WTC11 (cell line): ENCODE measurements at regions not wholly inside any gene's neighbourhood (a gene's known extent, or its start where the extent isn't known, plus 50 kb on each side); places are given as distances from the start of the nearest gene placed in this dataset.

Source experiments
- ATAC-seq: fragments of 200-7000 bp; cut with Tn5 transposase; 2 replicates; pipeline ENCODE4 v1.10.0; 2021; ENCODE audit warnings: mild to moderate bottlenecking, moderate library complexity
- CTCF ChIA-PET: fragments of 300-600 bp; sonication (Branson Sonifier 250); formaldehyde crosslinking; loops from one replicate; lab custom pipeline; 2021; ENCODE audit warnings: antibody characterized with exemption; lab: Charles Lee
- POLR2A ChIA-PET: fragments of 350-600 bp; sonication (Branson Sonifier 250); formaldehyde crosslinking; loops from one replicate; lab custom pipeline; 2021; ENCODE audit warnings: antibody characterized with exemption; lab: Charles Lee
- DNase-seq: peaks from one replicate; pipeline ENCODE4 v3.0.0; 2021; ENCODE audit warnings: low spot score
- H3K27ac Mint-ChIP-seq: 2 replicates; pipeline ENCODE4 v1.8.0; 2021; ENCODE audit warnings: mixed read lengths
- H3K27me3 Mint-ChIP-seq: 2 replicates; pipeline ENCODE4 v1.8.0; 2021; ENCODE audit warnings: low read depth, mild to moderate bottlenecking, moderate library complexity, mixed read lengths
- H3K36me3 Mint-ChIP-seq: 2 replicates; pipeline ENCODE4 v1.8.0; 2021; ENCODE audit warnings: mixed read lengths
- H3K4me1 Mint-ChIP-seq: 2 replicates; pipeline ENCODE4 v1.8.0; 2022; ENCODE audit warnings: mixed read lengths
- H3K4me3 Mint-ChIP-seq: 2 replicates; pipeline ENCODE4 v1.8.0; 2021; ENCODE audit warnings: mild to moderate bottlenecking, moderate library complexity, mixed read lengths
- H3K9me3 Mint-ChIP-seq: 2 replicates; pipeline ENCODE4 v1.8.0; 2021; ENCODE audit warnings: mixed read lengths
- ATF3 ChIP-seq: sonication (generic); formaldehyde crosslinking; conservative IDR thresholded peaks from 2 replicates; pipeline ENCODE4 v1.8.1; 2022; ENCODE audit warnings: mild to moderate bottlenecking, missing genetic modification reagents
- ATF6 ChIP-seq: sonication (generic); formaldehyde crosslinking; IDR thresholded peaks from 2 replicates; pipeline ENCODE4 v1.8.1; 2023; ENCODE audit warnings: mild to moderate bottlenecking, missing genetic modification reagents
- CTCF ChIP-seq: fragments of 200-600 bp; IDR thresholded peaks from 2 replicates; pipeline ENCODE4 v1.8.0; 2022; ENCODE audit warnings: antibody characterized with exemption
- E2F5 ChIP-seq: sonication (generic); formaldehyde crosslinking; IDR thresholded peaks from 2 replicates; pipeline ENCODE4 v1.8.1; 2022; ENCODE audit warnings: mild to moderate bottlenecking, moderate library complexity, missing genetic modification reagents
- ELF4 ChIP-seq: sonication (generic); formaldehyde crosslinking; IDR thresholded peaks from 2 replicates; pipeline ENCODE4 v1.8.1; 2022; ENCODE audit warnings: low read depth, mild to moderate bottlenecking, moderate library complexity, missing genetic modification reagents
- EMX1 ChIP-seq: fragments of 250-450 bp; sonication (Bioruptor Pico); IDR thresholded peaks from 2 replicates; pipeline ENCODE4 v1.8.0; 2021; ENCODE audit warnings: mild to moderate bottlenecking
- ERG ChIP-seq: fragments of 250-450 bp; sonication (Bioruptor Pico); IDR thresholded peaks from 2 replicates; pipeline ENCODE4 v1.8.0; 2021; ENCODE audit warnings: mild to moderate bottlenecking
- FOXJ3 ChIP-seq: sonication (generic); formaldehyde crosslinking; IDR thresholded peaks from 2 replicates; pipeline ENCODE4 v1.9.0; 2021; ENCODE audit warnings: missing genetic modification reagents, mild to moderate bottlenecking, borderline replicate concordance
- FOXP1 ChIP-seq: sonication (generic); formaldehyde crosslinking; IDR thresholded peaks from 2 replicates; pipeline ENCODE4 v1.8.0; 2022; ENCODE audit warnings: missing genetic modification reagents, mild to moderate bottlenecking, moderate library complexity, borderline replicate concordance
- FOXP4 ChIP-seq: sonication (generic); formaldehyde crosslinking; IDR thresholded peaks from 2 replicates; pipeline ENCODE4 v1.8.0; 2022; ENCODE audit warnings: mild to moderate bottlenecking, missing genetic modification reagents
- MAX ChIP-seq: sonication (generic); formaldehyde crosslinking; IDR thresholded peaks from 2 replicates; pipeline ENCODE4 v1.8.0; 2022; ENCODE audit warnings: mild to moderate bottlenecking, missing genetic modification reagents
- MLX ChIP-seq: sonication (generic); formaldehyde crosslinking; IDR thresholded peaks from 2 replicates; pipeline ENCODE4 v1.8.1; 2023; ENCODE audit warnings: mild to moderate bottlenecking, missing genetic modification reagents, moderate library complexity
- MXD4 ChIP-seq: fragments of 250-450 bp; sonication (Bioruptor Pico); IDR thresholded peaks from 2 replicates; pipeline ENCODE4 v1.8.0; 2021; ENCODE audit warnings: mild to moderate bottlenecking, moderate library complexity, borderline replicate concordance
- MYBL2 ChIP-seq: sonication (generic); formaldehyde crosslinking; IDR thresholded peaks from 2 replicates; pipeline ENCODE4 v1.8.1; 2023; ENCODE audit warnings: mild to moderate bottlenecking, moderate library complexity, missing genetic modification reagents
- NR1H2 ChIP-seq: sonication (generic); formaldehyde crosslinking; IDR thresholded peaks from 2 replicates; pipeline ENCODE4 v1.9.0; 2021; ENCODE audit warnings: mild to moderate bottlenecking, moderate library complexity, missing genetic modification reagents
- NR2C2 ChIP-seq: sonication (generic); formaldehyde crosslinking; IDR thresholded peaks from 2 replicates; pipeline ENCODE4 v1.8.0; 2022; ENCODE audit warnings: mild to moderate bottlenecking, missing genetic modification reagents
- OVOL2 ChIP-seq: fragments of 250-450 bp; sonication (Bioruptor Pico); IDR thresholded peaks from 2 replicates; pipeline ENCODE4 v1.9.0; 2021; ENCODE audit warnings: mild to moderate bottlenecking, borderline replicate concordance
- TCF7 ChIP-seq: sonication (generic); formaldehyde crosslinking; IDR thresholded peaks from 2 replicates; pipeline ENCODE4 v1.8.0; 2022; ENCODE audit warnings: mild to moderate bottlenecking, low read depth, missing genetic modification reagents, moderate library complexity
- USF2 ChIP-seq: sonication (generic); formaldehyde crosslinking; IDR thresholded peaks from 2 replicates; pipeline ENCODE4 v1.8.1; 2023; ENCODE audit warnings: mild to moderate bottlenecking, missing genetic modification reagents, moderate library complexity
- ZNF317 ChIP-seq: sonication (generic); formaldehyde crosslinking; IDR thresholded peaks from 2 replicates; pipeline ENCODE4 v1.8.1; 2023; ENCODE audit warnings: low read depth, mild to moderate bottlenecking, moderate library complexity, missing genetic modification reagents, borderline replicate concordance
- ZNF425 ChIP-seq: fragments of 250-450 bp; sonication (Bioruptor Pico); conservative IDR thresholded peaks from 2 replicates; pipeline ENCODE4 v1.9.0; 2021; ENCODE audit warnings: mild to moderate bottlenecking
- ZNF671 ChIP-seq: fragments of 250-450 bp; sonication (Bioruptor Pico); IDR thresholded peaks from 2 replicates; pipeline ENCODE4 v1.8.0; 2021; ENCODE audit warnings: mild to moderate bottlenecking

GRCh38 chr2:66813525-66813924 lies 378.6 kb downstream of the MEIS1 start (continued):
- TF ChIP-seq NR1H2 (CRISPR knock-in tag) = no peak
- TF ChIP-seq, all 79 proteins: peak for 0

- POLR2A ChIA-PET = no interaction called here
- DNase-seq = no peak
- H3K27me3 Mint-ChIP-seq = no peaks in the 10 kb centered on the region
- H3K27ac Mint-ChIP-seq = no peak overlapping the region
- TF ChIP-seq OVOL2 (CRISPR knock-in tag) = no peak
- no peak for TF ChIP-seq CTCF
- no peak for TF ChIP-seq ATF3 (CRISPR knock-in tag)
- no peak for TF ChIP-seq TCF7 (CRISPR knock-in tag)
- no peak for TF ChIP-seq NR2C2
- TF ChIP-seq E2F5 = no peak
- TF ChIP-seq ZNF671 (CRISPR knock-in tag) = no peak
- no peak for TF ChIP-seq ELF4 (CRISPR knock-in tag)
- TF ChIP-seq MYBL2 = no peak
- no peak for TF ChIP-seq ZNF317 (CRISPR knock-in tag)
- TF ChIP-seq MAX (CRISPR knock-in tag) = no peak
- no peak for TF ChIP-seq ERG (CRISPR knock-in tag)
- TF ChIP-seq, all 79 proteins: peak for 0
- ATAC-seq = no peak
- Mint-ChIP-seq H3K36me3 (peaks cover 8% of the 10 kb centered on the region), H3K4me3 (no peak overlapping the region), H3K4me1 (no peaks in the 10 kb centered on the region), H3K9me3 (peaks cover 15% of the 10 kb centered on the region)
- CTCF ChIA-PET = no interaction called here
Measured at GRCh38 chr2:66813976-66814375, 379.1 kb downstream of the MEIS1 start.

- H3K4me3 Mint-ChIP-seq = no peak overlapping the region
- H3K27me3 Mint-ChIP-seq = no peaks in the 10 kb centered on the region
- ChIA-PET POLR2A (no interaction called here), CTCF (no interaction called here)
- no peak for DNase-seq
- ATAC-seq = no peak
- no peak overlapping the region for H3K27ac Mint-ChIP-seq
- H3K9me3 Mint-ChIP-seq = peaks cover 24% of the 10 kb centered on the region
- H3K4me1 Mint-ChIP-seq = no peaks in the 10 kb centered on the region
- peaks cover 8% of the 10 kb centered on the region for H3K36me3 Mint-ChIP-seq
- TF ChIP-seq FOXJ3 (CRISPR knock-in tag) (no peak), ZNF425 (CRISPR knock-in tag) (no peak), FOXP4 (CRISPR knock-in tag) (no peak), ELF4 (CRISPR knock-in tag) (no peak), EMX1 (CRISPR knock-in tag) (no peak), USF2 (no peak), NR2C2 (no peak), MXD4 (CRISPR knock-in tag) (no peak), ATF6 (no peak), MLX (no peak), FOXP1 (no peak)
Measured at GRCh38 chr2:66814916-66815315, 380.0 kb downstream of the MEIS1 start.
